GM12878 (cell line): ENCODE measurements at regions not wholly inside any gene's neighbourhood (a gene's known extent, or its start where the extent isn't known, plus 50 kb on each side); places are given as distances from the start of the nearest gene placed in this dataset.

Experiments
- ATAC-seq: fragments of 200-7000 bp; cut with Tn5 transposase; 3 replicates; pipeline ENCODE4 v1.9.1; 2020; ENCODE audit warnings: mild to moderate bottlenecking, moderate library complexity
- BruUV-seq: library from RNA; stranded (reverse); fragments of 400-500 nt; replicated peaks from 2 replicates; lab custom pipeline; 2021; lab: Mats Ljungman, UMichigan
- CTCF ChIA-PET: fragments of 300-600 bp; sonication (Branson Sonifier 250); formaldehyde crosslinking; extraction: SDS; loops from one replicate; lab custom pipeline; 2021; ENCODE audit warnings: inconsistent platforms; lab: Yijun Ruan, JAX
- POLR2A ChIA-PET: fragments of 350-600 bp; formaldehyde crosslinking; extraction: SDS; loops from one replicate; lab custom pipeline; 2021; ENCODE audit warnings: inconsistent platforms; lab: Charles Lee
- RAD21 ChIA-PET: fragments of 300-600 bp; sonication (Branson Sonifier 250); formaldehyde crosslinking; loops from one replicate; lab custom pipeline; 2023; ENCODE audit warnings: antibody characterized with exemption; ENCODE audit not compliant: unreplicated experiment; lab: Charles Lee
- SMC1A ChIA-PET: fragments of 300-600 bp; sonication (Branson Sonifier 250); formaldehyde crosslinking; loops from one replicate; lab custom pipeline; 2023; ENCODE audit not compliant: unreplicated experiment, uncharacterized antibody; lab: Charles Lee
- DNase-seq: peaks from one replicate; pipeline ENCODE4 v3.0.0-alpha.2; 2011; ENCODE audit warnings: low read depth, low spot score
- FAIRE-seq: peaks from 3 replicates; lab custom pipeline; 2011; peaks lifted over from hg19 to GRCh38; lab: Jason Lieb, UNC
- H2AFZ ChIP-seq: 2 replicates; pipeline ENCODE4 v1.6.0; 2011; ENCODE audit warnings: low read depth, low read length, control low read depth; ENCODE audit not compliant: control insufficient read depth
- H3K27ac ChIP-seq: 2 replicates; pipeline ENCODE4 v1.5.1; 2011; ENCODE audit warnings: control low read depth; ENCODE audit not compliant: control insufficient read depth, insufficient read depth
- H3K27me3 ChIP-seq, 2 experiments: replicated peaks in 1 of 2; 2 replicates each; pipeline versions ENCODE4 v1.6.0 to v1.6.1; 2011; ENCODE audit warnings: low read length in 1 of 2; ENCODE audit not compliant: control insufficient read depth in 2 of 2, insufficient read depth in 2 of 2
- H3K36me3 ChIP-seq, 2 experiments: 2 replicates each; pipeline ENCODE4 v1.5.1; 2011; ENCODE audit warnings: low read length in 1 of 2; ENCODE audit not compliant: control insufficient read depth in 2 of 2, insufficient read depth in 2 of 2
- H3K4me1 ChIP-seq: 2 replicates; pipeline ENCODE4 v1.6.1; 2011; ENCODE audit warnings: mild to moderate bottlenecking, low read length, moderate library complexity, mixed read lengths; ENCODE audit not compliant: control insufficient read depth, insufficient read depth
- H3K4me2 ChIP-seq: 2 replicates; pipeline ENCODE4 v1.6.0; 2011; ENCODE audit warnings: control low read depth; ENCODE audit not compliant: control insufficient read depth, insufficient read depth
- H3K4me3 ChIP-seq: fragments of 200-600 bp; sonication (generic); 2 replicates; pipeline ENCODE4 v1.5.1; 2016
- H3K79me2 ChIP-seq: 2 replicates; pipeline ENCODE4 v1.6.0; 2011; ENCODE audit warnings: low read length; ENCODE audit not compliant: control insufficient read depth, insufficient read depth
- H3K9ac ChIP-seq: 2 replicates; pipeline ENCODE4 v1.8.0; 2011; ENCODE audit warnings: low read length, control low read depth, mixed read lengths; ENCODE audit not compliant: control insufficient read depth, insufficient read depth
- H3K9me3 ChIP-seq: replicated peaks from 3 replicates; pipeline ENCODE4 v1.5.1; 2011; ENCODE audit warnings: mild to moderate bottlenecking, low read length; ENCODE audit not compliant: control insufficient read depth, insufficient read depth
- H4K20me1 ChIP-seq: 2 replicates; pipeline ENCODE4 v1.6.0; 2011; ENCODE audit not compliant: control insufficient read depth, insufficient read depth
- BCLAF1 ChIP-seq: fragments of 450-650 bp; IDR thresholded peaks from 2 replicates; pipeline ENCODE4 v1.6.1; 2017; ENCODE audit warnings: antibody characterized with exemption, mild to moderate bottlenecking, moderate library complexity
- in situ Hi-C: fragments of 300-500 bp; cut with MboI; formaldehyde crosslinking; loops from 9 replicates; pipeline ENCODE4 v1.14.3; 2018; ENCODE audit warnings: mixed read lengths
- intact Hi-C: fragments of 100-400 bp; cut with micrococcal nuclease; formaldehyde crosslinking; loops from one replicate; pipeline ENCODE4 v1.14.2; 2022; ENCODE audit not compliant: unreplicated experiment

- no TSS peak for BruUV-seq
- no peaks in the 10 kb centered on the region for H3K27me3 ChIP-seq
- no peaks in the 10 kb centered on the region for H3K4me1 ChIP-seq
- SMC1A ChIA-PET: interaction anchor here (1.3 to 3.3 kb wide), 2 partner anchors 10 to 16 kb away, joined by 4 to 16 read pairs; no protein-coding TSS in a partner anchor
- H3K27ac ChIP-seq: no peak overlapping the region
- H3K9me3 ChIP-seq: no peaks in the 10 kb centered on the region
- TF ChIP-seq BCLAF1: no peak
- no peaks in the 10 kb centered on the region for H4K20me1 ChIP-seq
- no peak overlapping the region for H3K9ac ChIP-seq
- H3K79me2 ChIP-seq: no peaks in the 10 kb centered on the region
- no peak for DNase-seq
- no peak for FAIRE-seq
- intact Hi-C loops: no loop called here
- H3K4me2 ChIP-seq: no peak overlapping the region
- POLR2A ChIA-PET: no interaction called here
- in situ Hi-C loops: no loop called here
- CTCF ChIA-PET: no interaction called here
- H3K36me3 ChIP-seq: no peaks in the 10 kb centered on the region
- no peak overlapping the region for H2AFZ ChIP-seq
- RAD21 ChIA-PET: no interaction called here
- no peak for ATAC-seq
- H3K4me3 ChIP-seq: no peak overlapping the region
Measured at GRCh38 chr1:170481000-170481399, 51.0 kb upstream of the GORAB start.
